PC-9 (cell line): ENCODE measurements at regions not wholly inside any gene's neighbourhood (a gene's known extent, or its start where the extent isn't known, plus 50 kb on each side); places are given as distances from the start of the nearest gene placed in this dataset.
"Not testable (repeated sequence)": the region's sequence is repeated elsewhere in the genome, so short reads cannot be mapped to it uniquely, and the experiment has no call there.

Experiments
- BruUV-seq: library from RNA; stranded (reverse); fragments of 400-500 nt; replicated peaks from 2 replicates; lab custom pipeline; 2021; lab: Mats Ljungman, UMichigan
- CTCF ChIA-PET: fragments of 300-600 bp; sonication (Branson Sonifier 250); formaldehyde crosslinking; loops from one replicate; lab custom pipeline; 2022; ENCODE audit warnings: antibody characterized with exemption; lab: Charles Lee
- POLR2A ChIA-PET: fragments of 300-600 bp; sonication (Branson Sonifier 250); formaldehyde crosslinking; loops from one replicate; lab custom pipeline; 2022; ENCODE audit warnings: antibody characterized with exemption; ENCODE audit not compliant: unreplicated experiment; lab: Charles Lee
- DNase-seq, 2 experiments: peaks; one replicate each; pipeline versions ENCODE4 v3.0.0 to v3.0.0-alpha.2; 2015 to 2022; ENCODE audit warnings: mixed read lengths in 1 of 2
- H2AFZ ChIP-seq: fragments of 200-600 bp; sonication (generic); 2 replicates; pipeline ENCODE4 v1.8.1; 2017; ENCODE audit warnings: antibody characterized with exemption
- H3F3A ChIP-seq: fragments of 200-600 bp; sonication (generic); 2 replicates; pipeline ENCODE4 v1.8.1; 2017; ENCODE audit warnings: antibody characterized with exemption, mild to moderate bottlenecking, low read depth; ENCODE audit not compliant: insufficient read depth
- H3K27ac ChIP-seq: fragments of 200-600 bp; sonication (generic); 2 replicates; pipeline ENCODE4 v1.6.1; 2016; ENCODE audit warnings: mixed run types
- H3K27me3 ChIP-seq: fragments of 200-600 bp; sonication (generic); 2 replicates; pipeline ENCODE4 v1.6.1; 2016; ENCODE audit warnings: low read depth, mixed run types; ENCODE audit not compliant: insufficient read depth
- H3K36me3 ChIP-seq: fragments of 200-600 bp; sonication (generic); 2 replicates; pipeline ENCODE4 v1.6.1; 2016; ENCODE audit warnings: low read depth, mixed run types
- H3K4me1 ChIP-seq: fragments of 200-600 bp; sonication (generic); replicated peaks from 2 replicates; pipeline ENCODE4 v1.6.1; 2016; ENCODE audit warnings: mixed run types; ENCODE audit not compliant: insufficient read depth
- H3K4me2 ChIP-seq: fragments of 200-600 bp; sonication (generic); 2 replicates; pipeline ENCODE4 v1.6.1; 2017; ENCODE audit warnings: mixed run types
- H3K4me3 ChIP-seq: fragments of 200-600 bp; sonication (generic); 2 replicates; pipeline ENCODE4 v1.6.1; 2016; ENCODE audit warnings: mixed run types
- H3K79me2 ChIP-seq: fragments of 200-600 bp; sonication (generic); 2 replicates; pipeline ENCODE4 v1.6.1; 2017; ENCODE audit warnings: low read depth, mixed run types
- H3K9me2 ChIP-seq: fragments of 200-600 bp; sonication (generic); 2 replicates; pipeline ENCODE4 v1.8.1; 2017; ENCODE audit warnings: mild to moderate bottlenecking; ENCODE audit not compliant: insufficient read depth
- H3K9me3 ChIP-seq: fragments of 200-600 bp; sonication (generic); 2 replicates; pipeline ENCODE4 v1.8.1; 2016; ENCODE audit warnings: low read depth; ENCODE audit not compliant: insufficient read depth
- H4K20me1 ChIP-seq: fragments of 200-600 bp; sonication (generic); 2 replicates; pipeline ENCODE4 v1.8.1; 2017; ENCODE audit not compliant: insufficient read depth
- CTCF ChIP-seq: fragments of 200-600 bp; sonication (generic); conservative IDR thresholded peaks from 2 replicates; pipeline ENCODE4 v1.6.1; 2017; ENCODE audit warnings: mixed run types, antibody characterized with exemption, mild to moderate bottlenecking, moderate library complexity
- EZH2 ChIP-seq: fragments of 200-600 bp; sonication (generic); IDR thresholded peaks from 2 replicates; pipeline ENCODE4 v1.8.0; 2017; ENCODE audit warnings: antibody characterized with exemption, low read depth
- intact Hi-C: fragments of 100-400 bp; cut with micrococcal nuclease; formaldehyde crosslinking; loops from one replicate; pipeline ENCODE4 v1.10.0; 2022; ENCODE audit not compliant: unreplicated experiment

- H2AFZ ChIP-seq = no peak overlapping the region
- TF ChIP-seq EZH2 = no peak
- TF ChIP-seq CTCF = no peak
- H3K79me2 ChIP-seq = no peaks in the 10 kb centered on the region
- H3K27ac ChIP-seq = no peak overlapping the region
- H4K20me1 ChIP-seq = no peaks in the 10 kb centered on the region
- H3K9me2 ChIP-seq = no peaks in the 10 kb centered on the region
- H3K27me3 ChIP-seq = peaks cover 22% of the 10 kb centered on the region
- no TSS peak for BruUV-seq
- no peak for DNase-seq
- no peaks in the 10 kb centered on the region for H3K4me1 ChIP-seq
- no peaks in the 10 kb centered on the region for H3F3A ChIP-seq
- H3K36me3 ChIP-seq = no peaks in the 10 kb centered on the region
- H3K9me3 ChIP-seq = no peaks in the 10 kb centered on the region
- POLR2A ChIA-PET = no interaction called here
- CTCF ChIA-PET = no interaction called here
- no peak overlapping the region for H3K4me3 ChIP-seq
- no peak overlapping the region for H3K4me2 ChIP-seq
- intact Hi-C loops = no loop called here
These were observed 70.1 kb downstream of the FBXO4 start for GRCh38 chr5:41995193-41995592.

- Histone ChIP-seq H3K4me3 (no peak overlapping the region), H3K4me1 (no peaks in the 10 kb centered on the region), H3K79me2 (no peaks in the 10 kb centered on the region), H3K9me2 (no peaks in the 10 kb centered on the region), H4K20me1 (no peaks in the 10 kb centered on the region), H2AFZ (no peak overlapping the region), H3K27me3 (no peaks in the 10 kb centered on the region), H3F3A (no peaks in the 10 kb centered on the region), H3K27ac (no peak overlapping the region), H3K4me2 (no peak overlapping the region), H3K36me3 (no peaks in the 10 kb centered on the region), H3K9me3 (no peaks in the 10 kb centered on the region)
- BruUV-seq = no TSS peak
- CTCF ChIA-PET = no interaction called here
- intact Hi-C loops = no loop called here
- TF ChIP-seq CTCF (no peak), EZH2 (no peak)
- POLR2A ChIA-PET = no interaction called here
- DNase-seq = no peak
These were observed 76.6 kb downstream of the FBXO4 start for GRCh38 chr5:42001673-42002072.

DNA sequence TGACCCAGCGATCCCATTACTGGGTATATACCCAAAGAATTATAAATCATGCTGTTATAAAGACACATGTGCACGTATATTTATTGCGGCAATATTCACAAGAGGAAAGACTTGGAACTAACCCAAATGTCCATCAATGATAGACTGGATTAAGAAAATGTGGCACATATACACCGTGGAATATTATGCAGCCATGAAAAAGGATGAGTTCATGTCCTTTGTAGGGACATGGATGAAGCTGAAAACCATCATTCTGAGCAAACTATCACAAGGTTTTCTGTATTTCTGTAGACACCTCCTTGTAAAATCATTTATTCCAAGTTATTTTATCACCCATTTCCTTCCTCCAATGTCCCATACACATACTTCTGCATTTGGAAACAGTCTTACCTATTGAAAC lies 78.8 kb downstream of the FBXO4 start:
- intact Hi-C loops, H2AFZ ChIP-seq, POLR2A ChIA-PET, BruUV-seq, H3K4me2 ChIP-seq, CTCF ChIA-PET, H3K36me3 ChIP-seq, H3K79me2 ChIP-seq, H3K27ac ChIP-seq, H3F3A ChIP-seq, DNase-seq, H3K9me3 ChIP-seq, H3K4me3 ChIP-seq, H4K20me1 ChIP-seq, H3K27me3 ChIP-seq, H3K9me2 ChIP-seq, H3K4me1 ChIP-seq: not testable (repeated sequence)

DNA sequence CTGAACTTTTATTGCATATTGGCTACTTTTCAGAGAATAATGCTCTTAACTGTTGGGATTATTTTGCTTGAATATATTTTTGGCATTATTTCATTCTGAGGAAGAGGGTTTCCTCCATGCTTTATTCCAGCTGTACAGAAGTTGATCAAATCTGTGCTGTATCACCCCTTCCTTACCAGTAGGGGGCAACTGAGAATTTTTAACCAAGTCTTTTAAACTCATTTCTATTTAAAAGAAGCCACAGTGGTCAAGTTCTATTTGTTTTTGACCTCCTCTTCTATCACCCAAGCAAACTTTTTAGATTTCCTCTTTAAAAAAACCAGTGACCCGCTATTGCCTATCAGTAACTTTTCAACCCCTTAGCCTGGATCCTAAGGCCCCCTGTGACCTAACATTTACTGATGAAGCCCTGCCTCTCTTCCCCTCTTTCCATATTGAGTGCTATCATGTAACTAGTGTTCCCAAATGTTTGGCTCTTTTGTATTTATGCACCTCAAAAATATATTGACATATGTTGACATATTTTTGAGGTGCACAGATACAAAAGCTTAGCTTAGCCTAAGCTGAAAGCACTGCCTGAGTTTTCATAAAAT lies 80.6 kb downstream of the FBXO4 start:
- Histone ChIP-seq H2AFZ (no peak overlapping the region), H3K4me1 (no peaks in the 10 kb centered on the region), H3K27ac (no peak overlapping the region), H3F3A (no peaks in the 10 kb centered on the region), H3K4me2 (no peak overlapping the region), H3K9me3 (no peaks in the 10 kb centered on the region), H3K27me3 (no peaks in the 10 kb centered on the region), H3K79me2 (no peaks in the 10 kb centered on the region), H4K20me1 (no peaks in the 10 kb centered on the region), H3K4me3 (no peak overlapping the region), H3K36me3 (no peaks in the 10 kb centered on the region), H3K9me2 (no peaks in the 10 kb centered on the region)
- ChIA-PET POLR2A (no interaction called here), CTCF (no interaction called here)
- peak in 1 of 2 experiments; percentile 47 for DNase-seq
- BruUV-seq = no TSS peak
- TF ChIP-seq EZH2 (no peak), CTCF (peak; percentile 96)
- intact Hi-C loops = loop anchor here (5.0 kb wide), 1 partner anchor 882 kb away; no protein-coding TSS in a partner anchor
